NB4 (cell line): ENCODE measurements at regions not wholly inside any gene's neighbourhood (a gene's known extent, or its start where the extent isn't known, plus 50 kb on each side); places are given as distances from the start of the nearest gene placed in this dataset.

Experiments
- DNase-seq: peaks from one replicate; pipeline ENCODE4 v3.0.0; 2010; ENCODE audit warnings: low read depth
- H3K4me3 ChIP-seq: one replicate; pipeline ENCODE4 v1.5.1; 2011; ENCODE audit warnings: mild to moderate bottlenecking, low read depth, low read length, moderate library complexity
- CTCF ChIP-seq: IDR thresholded peaks from one replicate; pipeline ENCODE4 v1.5.1; 2012; ENCODE audit warnings: low read depth, low read length
- MYC ChIP-seq: IDR thresholded peaks from 2 replicates; pipeline ENCODE4 v1.6.1; 2011; ENCODE audit warnings: low read depth, low read length
- POLR2A ChIP-seq: IDR thresholded peaks from 2 replicates; pipeline ENCODE4 v1.6.1; 2011; ENCODE audit warnings: mild to moderate bottlenecking; ENCODE audit not compliant: insufficient read length; ENCODE audit errors: extremely low read depth
- TF ChIP-seq, protein P1 (sequence below): IDR thresholded peaks from 2 replicates; pipeline ENCODE4 v1.6.1; 2011; ENCODE audit warnings: low read depth, low read length

GRCh38 chr9:82558855-82559630 lies 503.9 kb downstream of the RASEF start:
- no peak overlapping the region for H3K4me3 ChIP-seq
- DNase-seq: no peak
- TF ChIP-seq, protein P1, sequence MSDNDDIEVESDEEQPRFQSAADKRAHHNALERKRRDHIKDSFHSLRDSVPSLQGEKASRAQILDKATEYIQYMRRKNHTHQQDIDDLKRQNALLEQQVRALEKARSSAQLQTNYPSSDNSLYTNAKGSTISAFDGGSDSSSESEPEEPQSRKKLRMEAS: no peak

DNA sequence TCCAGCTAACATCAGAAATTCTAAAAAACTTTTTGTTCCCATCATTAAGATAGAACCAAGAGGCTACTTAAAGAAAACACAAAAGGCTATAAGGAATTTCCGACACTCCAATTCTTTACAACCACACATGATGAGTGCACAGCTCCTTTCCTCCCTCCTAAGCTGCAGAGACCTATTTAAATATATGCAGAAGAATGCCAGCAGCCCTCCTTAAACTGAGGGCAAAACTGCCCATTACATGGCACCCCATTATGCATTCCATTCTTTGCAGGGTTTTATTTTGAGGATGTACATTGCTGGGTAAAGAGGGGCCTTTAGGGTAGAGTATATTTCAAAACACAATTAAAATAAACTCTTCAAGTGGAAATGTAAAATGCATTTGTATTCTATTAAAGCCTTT lies 502.9 kb downstream of the RASEF start:
- H3K4me3 ChIP-seq: no peak overlapping the region
- TF ChIP-seq, protein P1: no peak
- no peak for TF ChIP-seq MYC
- no peak for DNase-seq

GRCh38 chr9:82560457-82560904 lies 502.5 kb downstream of the RASEF start:
- TF ChIP-seq MYC: no peak
- no peak for DNase-seq
- no peak overlapping the region for H3K4me3 ChIP-seq

DNA sequence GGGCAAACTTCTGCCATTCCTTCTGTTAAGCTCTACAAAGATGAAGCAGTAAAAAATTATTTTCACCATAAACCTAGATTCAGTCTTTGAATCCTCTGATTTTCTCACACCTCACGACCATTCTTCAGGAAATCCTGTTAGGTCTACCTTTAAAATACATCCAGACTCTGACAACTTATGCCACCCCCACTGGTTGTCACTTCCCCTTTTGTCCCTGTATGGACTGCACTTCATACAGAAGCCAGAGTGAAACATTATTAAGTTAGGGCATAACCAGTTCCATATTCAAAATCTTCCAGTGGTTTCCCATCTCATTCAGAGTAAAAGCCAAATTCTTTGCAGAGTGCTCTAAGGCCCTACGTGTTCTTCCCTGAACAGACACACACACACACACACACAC lies 499.8 kb downstream of the RASEF start:
- TF ChIP-seq CTCF (no peak), POLR2A (no peak), MYC (no peak)
- TF ChIP-seq, protein P1: no peak
- H3K4me3 ChIP-seq: no peak overlapping the region
- DNase-seq: no peak

- TF ChIP-seq MYC: no peak
- TF ChIP-seq, protein P1: no peak
- TF ChIP-seq CTCF: no peak
- no peak for TF ChIP-seq POLR2A
- DNase-seq: no peak
- no peak overlapping the region for H3K4me3 ChIP-seq
These were observed 499.1 kb downstream of the RASEF start for GRCh38 chr9:82563841-82564240.

- TF ChIP-seq POLR2A (no peak), MYC (no peak), CTCF (no peak)
- TF ChIP-seq, protein P1: no peak
- DNase-seq: no peak
These were observed 497.6 kb downstream of the RASEF start for GRCh38 chr9:82565188-82565969.

DNA sequence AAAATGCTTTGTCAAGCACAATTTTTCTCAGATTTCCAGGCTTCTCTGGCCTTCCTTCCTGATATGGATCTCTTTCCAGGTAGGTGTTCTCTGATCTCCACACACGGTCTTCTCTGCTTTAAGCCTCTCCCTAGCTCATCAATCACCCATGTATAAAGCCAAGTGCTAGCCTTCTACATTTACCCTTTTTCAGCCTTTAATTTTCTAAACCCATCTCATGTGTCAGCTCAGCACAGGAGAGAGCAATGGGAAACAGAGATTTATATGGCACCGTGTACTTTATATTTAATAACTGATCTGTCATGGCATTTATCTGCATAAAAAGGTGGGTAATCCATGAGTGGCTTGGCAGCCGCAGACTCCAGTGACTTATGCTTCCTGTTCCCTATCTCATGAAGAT lies 495.0 kb downstream of the RASEF start:
- DNase-seq: no peak
- H3K4me3 ChIP-seq: no peak overlapping the region
- TF ChIP-seq, protein P1: no peak
- TF ChIP-seq CTCF (no peak), POLR2A (no peak), MYC (no peak)

More at GRCh38 chr9:82565188-82565969, 497.6 kb downstream of the RASEF start:
- H3K4me3 ChIP-seq: no peak overlapping the region
